ENCODE measurements at regions not wholly inside any gene's neighbourhood (a gene's known extent, or its start where the extent isn't known, plus 50 kb on each side); places are given as distances from the start of the nearest gene placed in this dataset.

DNA sequence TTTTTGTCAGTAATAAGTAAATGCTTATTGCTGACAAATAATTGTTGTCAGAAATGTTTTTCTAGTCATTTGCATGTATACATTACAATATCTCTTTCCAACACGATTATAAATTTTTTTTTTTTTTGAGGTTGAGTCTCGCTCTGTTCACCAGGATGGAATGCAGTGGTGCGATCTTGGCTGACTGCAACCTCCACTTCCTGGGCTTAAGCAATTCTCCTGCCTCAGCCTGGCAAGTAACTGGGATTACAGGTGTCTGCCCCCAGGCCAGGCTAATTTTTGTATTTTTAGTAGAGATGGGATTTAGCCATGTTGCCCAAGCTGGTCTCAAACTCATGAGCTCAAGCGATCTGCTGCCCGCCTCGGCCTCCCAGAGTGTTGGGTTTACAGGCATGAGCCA is 72.0 kb upstream of the ATF3 start:
- H3K9ac ChIP-seq (ENCODE audit: extremely low read depth, low read length, poor library complexity, severe bottlenecking), result no peak overlapping the region
- H3K4me3 ChIP-seq (ENCODE audit: low read length), result peak overlapping the region; percentile 47
- H3K9me3 ChIP-seq (ENCODE audit: control insufficient read depth, low read length), result peaks cover 15% of the 10 kb centered on the region
- no peak overlapping the region for H3K27ac Mint-ChIP-seq
- no peak overlapping the region for H3K27ac ChIP-seq (ENCODE audit: low read depth, low read length)
- H3K4me1 Mint-ChIP-seq, result peaks cover 6% of the 10 kb centered on the region
- no peaks in the 10 kb centered on the region for H3K27me3 ChIP-seq (ENCODE audit: control insufficient read depth, insufficient read depth, low read length, poor library complexity, severe bottlenecking)
- peaks cover 7% of the 10 kb centered on the region for H3K9me3 Mint-ChIP-seq
- H3K4me3 Mint-ChIP-seq, result no peak overlapping the region
- 94 to 100% methylated on average over 2 to 6 of the region's 6 CpGs for WGBS, 2 experiments (ENCODE audit: insufficient coverage in 1 of 2, insufficient read length in 1 of 2)
- H3K27me3 Mint-ChIP-seq (ENCODE audit: insufficient read depth), result no peaks in the 10 kb centered on the region
- no peaks in the 10 kb centered on the region for H3K4me1 ChIP-seq (ENCODE audit: control insufficient read depth, insufficient read depth, low read length)
- no peaks in the 10 kb centered on the region for H3K36me3 Mint-ChIP-seq (ENCODE audit: low read depth)
- DNase-seq, result no peak
- TF ChIP-seq, protein P1, sequence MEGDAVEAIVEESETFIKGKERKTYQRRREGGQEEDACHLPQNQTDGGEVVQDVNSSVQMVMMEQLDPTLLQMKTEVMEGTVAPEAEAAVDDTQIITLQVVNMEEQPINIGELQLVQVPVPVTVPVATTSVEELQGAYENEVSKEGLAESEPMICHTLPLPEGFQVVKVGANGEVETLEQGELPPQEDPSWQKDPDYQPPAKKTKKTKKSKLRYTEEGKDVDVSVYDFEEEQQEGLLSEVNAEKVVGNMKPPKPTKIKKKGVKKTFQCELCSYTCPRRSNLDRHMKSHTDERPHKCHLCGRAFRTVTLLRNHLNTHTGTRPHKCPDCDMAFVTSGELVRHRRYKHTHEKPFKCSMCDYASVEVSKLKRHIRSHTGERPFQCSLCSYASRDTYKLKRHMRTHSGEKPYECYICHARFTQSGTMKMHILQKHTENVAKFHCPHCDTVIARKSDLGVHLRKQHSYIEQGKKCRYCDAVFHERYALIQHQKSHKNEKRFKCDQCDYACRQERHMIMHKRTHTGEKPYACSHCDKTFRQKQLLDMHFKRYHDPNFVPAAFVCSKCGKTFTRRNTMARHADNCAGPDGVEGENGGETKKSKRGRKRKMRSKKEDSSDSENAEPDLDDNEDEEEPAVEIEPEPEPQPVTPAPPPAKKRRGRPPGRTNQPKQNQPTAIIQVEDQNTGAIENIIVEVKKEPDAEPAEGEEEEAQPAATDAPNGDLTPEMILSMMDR (conservative IDR thresholded peaks at IDR 0.05), result no peak
- no peaks in the 10 kb centered on the region for H3K36me3 ChIP-seq (ENCODE audit: control insufficient read depth, insufficient read depth, low read length)

DNA sequence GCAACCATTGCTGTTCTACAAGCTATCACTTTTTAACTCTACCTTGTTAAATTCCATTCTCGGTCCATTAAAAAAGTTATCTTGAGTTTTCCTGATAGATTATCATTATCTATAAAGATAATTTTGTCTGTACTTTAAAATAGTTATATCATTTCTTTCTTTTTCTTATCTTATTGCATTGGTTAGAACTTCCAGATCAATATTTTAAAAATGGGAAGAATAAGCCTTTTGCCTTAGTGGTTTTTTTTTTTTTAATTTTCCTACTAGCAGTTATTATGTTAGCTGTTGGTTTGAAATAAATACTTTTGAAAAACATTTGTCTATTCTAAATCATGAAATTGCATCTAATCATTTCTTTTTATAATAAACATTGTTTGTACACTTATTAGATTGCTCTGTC is 71.0 kb upstream of the ATF3 start:
- Mint-ChIP-seq H3K4me3 (no peak overlapping the region), H3K9me3 (peaks cover 7% of the 10 kb centered on the region), H3K4me1 (peaks cover under 1% of the 10 kb centered on the region), H3K27ac (no peak overlapping the region), H3K27me3 (ENCODE audit: insufficient read depth) (no peaks in the 10 kb centered on the region), H3K36me3 (ENCODE audit: low read depth) (no peaks in the 10 kb centered on the region)
- no peak overlapping the region for H3K9ac ChIP-seq (ENCODE audit: extremely low read depth, low read length, poor library complexity, severe bottlenecking)
- no CpG with 5 or more reads among the region's 1 CpG for WGBS, 2 experiments (ENCODE audit: insufficient coverage in 1 of 2, insufficient read length in 1 of 2)
- TF ChIP-seq, protein P1 (conservative IDR thresholded peaks at IDR 0.05), result no peak
- H3K27ac ChIP-seq (ENCODE audit: low read depth, low read length), result no peak overlapping the region
- H3K4me3 ChIP-seq (ENCODE audit: low read length), result peak overlapping the region; percentile 59
- DNase-seq, result no peak
- H3K27me3 ChIP-seq (ENCODE audit: control insufficient read depth, insufficient read depth, low read length, poor library complexity, severe bottlenecking), result no peaks in the 10 kb centered on the region
- H3K36me3 ChIP-seq (ENCODE audit: control insufficient read depth, insufficient read depth, low read length), result no peaks in the 10 kb centered on the region
- no peaks in the 10 kb centered on the region for H3K4me1 ChIP-seq (ENCODE audit: control insufficient read depth, insufficient read depth, low read length)
- H3K9me3 ChIP-seq (ENCODE audit: control insufficient read depth, low read length), result peaks cover 15% of the 10 kb centered on the region

DNA sequence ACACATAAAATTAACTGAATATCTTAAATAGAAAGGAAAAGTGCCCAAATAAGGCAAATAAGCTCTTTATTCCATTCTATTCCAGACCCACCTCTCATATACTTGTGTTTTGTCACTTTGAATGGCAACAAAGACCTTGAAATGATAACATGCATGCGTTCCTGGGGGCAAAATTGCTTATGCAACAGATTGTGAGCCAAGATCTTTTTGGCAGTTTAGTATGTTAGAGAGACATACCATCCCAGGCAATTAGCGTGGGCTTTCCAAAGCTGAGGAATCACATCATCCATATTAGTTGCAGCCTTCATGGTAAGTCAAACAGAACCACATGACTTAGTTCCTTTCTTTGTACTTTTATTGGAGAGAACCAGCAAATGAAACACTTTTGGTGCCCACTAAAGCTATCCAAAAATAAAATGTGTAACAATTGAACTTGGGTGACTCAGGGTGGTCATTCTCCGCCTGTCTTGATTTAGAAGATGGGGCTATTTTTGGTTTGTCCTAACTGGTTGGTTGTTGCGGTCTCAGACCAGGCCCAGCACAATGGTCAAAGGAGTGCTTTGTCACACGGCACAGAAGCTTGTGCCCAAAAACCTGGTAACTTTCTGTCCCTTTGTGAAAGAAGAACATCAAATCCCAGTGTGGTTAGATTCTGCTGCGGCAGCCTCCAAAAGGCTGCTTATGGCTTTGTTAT is 68.7 kb upstream of the ATF3 start:
- no peaks in the 10 kb centered on the region for H3K4me1 Mint-ChIP-seq
- H3K27ac Mint-ChIP-seq, result no peak overlapping the region
- Histone ChIP-seq H3K4me1 (ENCODE audit: control insufficient read depth, insufficient read depth, low read length) (no peaks in the 10 kb centered on the region), H3K36me3 (ENCODE audit: control insufficient read depth, insufficient read depth, low read length) (no peaks in the 10 kb centered on the region), H3K27me3 (ENCODE audit: control insufficient read depth, insufficient read depth, low read length, poor library complexity, severe bottlenecking) (no peaks in the 10 kb centered on the region), H3K9ac (ENCODE audit: extremely low read depth, low read length, poor library complexity, severe bottlenecking) (no peak overlapping the region), H3K4me3 (ENCODE audit: low read length) (no peak overlapping the region), H3K9me3 (ENCODE audit: control insufficient read depth, low read length) (peaks cover 15% of the 10 kb centered on the region), H3K27ac (ENCODE audit: low read depth, low read length) (no peak overlapping the region)
- TF ChIP-seq, protein P1 (conservative IDR thresholded peaks at IDR 0.05), result no peak
- H3K9me3 Mint-ChIP-seq, result peaks cover 7% of the 10 kb centered on the region
- DNase-seq, result no peak
- no peak overlapping the region for H3K4me3 Mint-ChIP-seq
- no peaks in the 10 kb centered on the region for H3K27me3 Mint-ChIP-seq (ENCODE audit: insufficient read depth)
- H3K36me3 Mint-ChIP-seq (ENCODE audit: low read depth), result no peaks in the 10 kb centered on the region
- WGBS, 2 experiments (ENCODE audit: insufficient coverage in 1 of 2, insufficient read length in 1 of 2), result 94 to 97% methylated on average over 6 of the region's 6 CpGs

Measured in endodermal cell (in vitro differentiated cells).